GM10266 (cell line): ENCODE measurements at regions not wholly inside any gene's neighbourhood (a gene's known extent, or its start where the extent isn't known, plus 50 kb on each side); places are given as distances from the start of the nearest gene placed in this dataset.
"Not testable (repeated sequence)": the region's sequence is repeated elsewhere in the genome, so short reads cannot be mapped to it uniquely, and the experiment has no call there.

Experiments
- DNase-seq: peaks from one replicate; pipeline ENCODE4 v3.0.0; 2012; ENCODE audit errors: extremely low spot score
- TF ChIP-seq, protein P1 (sequence below): IDR thresholded peaks from 2 replicates; pipeline ENCODE4 v1.5.1; 2012; ENCODE audit warnings: mild to moderate bottlenecking, low read depth; ENCODE audit not compliant: control insufficient read depth, insufficient read depth; ENCODE audit errors: missing control alignments

- TF ChIP-seq, protein P1, sequence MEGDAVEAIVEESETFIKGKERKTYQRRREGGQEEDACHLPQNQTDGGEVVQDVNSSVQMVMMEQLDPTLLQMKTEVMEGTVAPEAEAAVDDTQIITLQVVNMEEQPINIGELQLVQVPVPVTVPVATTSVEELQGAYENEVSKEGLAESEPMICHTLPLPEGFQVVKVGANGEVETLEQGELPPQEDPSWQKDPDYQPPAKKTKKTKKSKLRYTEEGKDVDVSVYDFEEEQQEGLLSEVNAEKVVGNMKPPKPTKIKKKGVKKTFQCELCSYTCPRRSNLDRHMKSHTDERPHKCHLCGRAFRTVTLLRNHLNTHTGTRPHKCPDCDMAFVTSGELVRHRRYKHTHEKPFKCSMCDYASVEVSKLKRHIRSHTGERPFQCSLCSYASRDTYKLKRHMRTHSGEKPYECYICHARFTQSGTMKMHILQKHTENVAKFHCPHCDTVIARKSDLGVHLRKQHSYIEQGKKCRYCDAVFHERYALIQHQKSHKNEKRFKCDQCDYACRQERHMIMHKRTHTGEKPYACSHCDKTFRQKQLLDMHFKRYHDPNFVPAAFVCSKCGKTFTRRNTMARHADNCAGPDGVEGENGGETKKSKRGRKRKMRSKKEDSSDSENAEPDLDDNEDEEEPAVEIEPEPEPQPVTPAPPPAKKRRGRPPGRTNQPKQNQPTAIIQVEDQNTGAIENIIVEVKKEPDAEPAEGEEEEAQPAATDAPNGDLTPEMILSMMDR: no peak
- DNase-seq: no peak
Measured at GRCh38 chr6:74518035-74518434, 687.8 kb downstream of the COL12A1 start.

GRCh38 chr6:74510878-74511277 is 695.0 kb downstream of the COL12A1 start:
- no peak for DNase-seq
- TF ChIP-seq, protein P1: no peak

- TF ChIP-seq, protein P1: no peak
- no peak for DNase-seq
Measured at GRCh38 chr6:74507649-74508048, 698.2 kb downstream of the COL12A1 start.

GRCh38 chr6:74505391-74505790 is 700.5 kb downstream of the COL12A1 start:
- TF ChIP-seq, protein P1: no peak
- no peak for DNase-seq

GRCh38 chr6:74504941-74505340 is 700.9 kb downstream of the COL12A1 start:
- no peak for DNase-seq
- TF ChIP-seq, protein P1: no peak

- TF ChIP-seq, protein P1: no peak
- DNase-seq: no peak
Measured at GRCh38 chr6:74492587-74492986, 713.3 kb downstream of the COL12A1 start.

GRCh38 chr6:74491844-74492374 is 713.9 kb downstream of the COL12A1 start:
- TF ChIP-seq, protein P1: no peak
- DNase-seq: no peak

GRCh38 chr6:74488726-74489125 is 717.1 kb downstream of the COL12A1 start:
- DNase-seq: not testable (repeated sequence)
